HTR-8/SVneo (cell line): ENCODE measurements at regions not wholly inside any gene's neighbourhood (a gene's known extent, or its start where the extent isn't known, plus 50 kb on each side); places are given as distances from the start of the nearest gene placed in this dataset.

Experiments
- DNase-seq: peaks from one replicate; pipeline ENCODE4 v3.0.0; 2011; ENCODE audit warnings: low spot score, mixed read lengths; ENCODE audit not compliant: insufficient read length
- FAIRE-seq: peaks from 2 replicates; lab custom pipeline; 2011; peaks lifted over from hg19 to GRCh38; lab: Jason Lieb, UNC

- FAIRE-seq (no peak), DNase-seq (no peak)
Observed at GRCh38 chr6:168756009-168756634, 315.1 kb downstream of the SMOC2 start.

- DNase-seq (no peak), FAIRE-seq (no peak)
Observed at GRCh38 chr6:168746643-168747042, 305.7 kb downstream of the SMOC2 start.

GRCh38 chr6:168746013-168746412 lies 305.0 kb downstream of the SMOC2 start:
- DNase-seq (no peak), FAIRE-seq (no peak)

- no peak for FAIRE-seq
- no peak for DNase-seq
Observed at GRCh38 chr6:168744861-168745260, 303.9 kb downstream of the SMOC2 start.

- DNase-seq (no peak), FAIRE-seq (no peak)
Observed at GRCh38 chr6:168741942-168742782, 301.2 kb downstream of the SMOC2 start.

GRCh38 chr6:168741305-168741704 lies 300.3 kb downstream of the SMOC2 start:
- no peak for DNase-seq
- no peak for FAIRE-seq

- DNase-seq (no peak), FAIRE-seq (no peak)
Observed at GRCh38 chr6:168739381-168739780, 298.4 kb downstream of the SMOC2 start.

- FAIRE-seq (no peak), DNase-seq (no peak)
Observed at GRCh38 chr6:168737481-168737880, 296.5 kb downstream of the SMOC2 start.

- no peak for DNase-seq
- FAIRE-seq, result no peak
Observed at GRCh38 chr6:168737014-168737413, 296.0 kb downstream of the SMOC2 start.

GRCh38 chr6:168736039-168736438 lies 295.1 kb downstream of the SMOC2 start:
- FAIRE-seq, result no peak
- DNase-seq, result no peak

GRCh38 chr6:168735268-168735949 lies 294.4 kb downstream of the SMOC2 start:
- DNase-seq (no peak), FAIRE-seq (no peak)

- DNase-seq (no peak), FAIRE-seq (no peak)
Observed at GRCh38 chr6:168734523-168734922, 293.5 kb downstream of the SMOC2 start.

GRCh38 chr6:168732676-168733075 lies 291.7 kb downstream of the SMOC2 start:
- DNase-seq, result no peak
- FAIRE-seq, result no peak

- no peak for FAIRE-seq
- no peak for DNase-seq
Observed at GRCh38 chr6:168730931-168731716, 290.1 kb downstream of the SMOC2 start.

GRCh38 chr6:168728056-168728455 lies 287.1 kb downstream of the SMOC2 start:
- FAIRE-seq (no peak), DNase-seq (no peak)

GRCh38 chr6:168726312-168726856 lies 285.4 kb downstream of the SMOC2 start:
- FAIRE-seq (no peak), DNase-seq (no peak)

- no peak for FAIRE-seq
- DNase-seq, result no peak
Observed at GRCh38 chr6:168725802-168726201, 284.8 kb downstream of the SMOC2 start.

GRCh38 chr6:168724669-168725570 lies 283.9 kb downstream of the SMOC2 start:
- no peak for DNase-seq
- no peak for FAIRE-seq

- no peak for DNase-seq
- FAIRE-seq, result no peak
Observed at GRCh38 chr6:168724033-168724432, 283.0 kb downstream of the SMOC2 start.
